DND-41 (cell line): ENCODE measurements at regions not wholly inside any gene's neighbourhood (a gene's known extent, or its start where the extent isn't known, plus 50 kb on each side); places are given as distances from the start of the nearest gene placed in this dataset.

ENCODE experiments used
- ATAC-seq: fragments of 200-7000 bp; cut with Tn5 transposase; 3 replicates; pipeline ENCODE4 v1.9.1; 2021; ENCODE audit warnings: low read depth; ENCODE audit not compliant: insufficient read depth
- DNase-seq: peaks from one replicate; pipeline ENCODE4 v3.0.0-alpha.2; 2020
- H2AFZ ChIP-seq: 2 replicates; pipeline ENCODE4 v1.6.0; 2012; ENCODE audit warnings: low read depth, low read length
- H3K27ac ChIP-seq: 2 replicates; pipeline ENCODE4 v1.5.1; 2012; ENCODE audit warnings: low read length, inconsistent platforms
- H3K27me3 ChIP-seq: fragments of 200-600 bp; sonication (generic); 2 replicates; pipeline ENCODE4 v1.6.0; 2012; ENCODE audit warnings: low read length, mild to moderate bottlenecking, inconsistent platforms; ENCODE audit not compliant: insufficient read depth, poor library complexity
- H3K36me3 ChIP-seq: 2 replicates; pipeline ENCODE4 v1.5.1; 2012; ENCODE audit warnings: low read length, inconsistent platforms; ENCODE audit not compliant: insufficient read depth
- H3K4me1 ChIP-seq: 2 replicates; pipeline ENCODE4 v1.5.1; 2012; ENCODE audit warnings: mild to moderate bottlenecking, low read length; ENCODE audit not compliant: insufficient read depth
- H3K4me2 ChIP-seq: 2 replicates; pipeline ENCODE4 v1.6.0; 2012; ENCODE audit warnings: mild to moderate bottlenecking, moderate library complexity, low read length, inconsistent platforms; ENCODE audit not compliant: insufficient read depth
- H3K4me3 ChIP-seq, 2 experiments: fragments of 200-600 bp in 1 of 2; shearing (Covaris generic) in 1 of 2; 2 replicates each; pipeline ENCODE4 v1.5.1; 2012 to 2016; ENCODE audit warnings: inconsistent platforms in 2 of 2, low read length in 2 of 2, mild to moderate bottlenecking in 2 of 2, low read depth in 1 of 2, moderate library complexity in 1 of 2
- H3K79me2 ChIP-seq: 2 replicates; pipeline ENCODE4 v1.6.0; 2012; ENCODE audit warnings: low read length, inconsistent platforms; ENCODE audit not compliant: insufficient read depth
- H3K9ac ChIP-seq: 2 replicates; pipeline ENCODE4 v1.6.0; 2012; ENCODE audit warnings: low read depth, mild to moderate bottlenecking, inconsistent platforms, low read length, moderate library complexity
- H3K9me3 ChIP-seq: 2 replicates; pipeline ENCODE4 v1.5.1; 2012; ENCODE audit warnings: low read length, moderate library complexity, mild to moderate bottlenecking, inconsistent platforms; ENCODE audit not compliant: insufficient read depth, severe bottlenecking
- H4K20me1 ChIP-seq: 2 replicates; pipeline ENCODE4 v1.6.0; 2012; ENCODE audit warnings: low read length; ENCODE audit not compliant: insufficient read depth
- EZH2 ChIP-seq: IDR thresholded peaks from 3 replicates; pipeline ENCODE4 v1.6.1; 2012; ENCODE audit warnings: borderline replicate concordance, low read depth, mild to moderate bottlenecking, moderate library complexity, low read length, inconsistent platforms; ENCODE audit not compliant: severe bottlenecking
- TF ChIP-seq, protein P1 (sequence below): IDR thresholded peaks from 2 replicates; pipeline ENCODE4 v1.5.1; 2012; ENCODE audit warnings: borderline replicate concordance, low read length, moderate library complexity, mild to moderate bottlenecking; ENCODE audit not compliant: poor library complexity, severe bottlenecking; ENCODE audit errors: extremely low read depth

GRCh38 chr4:108532738-108533137, 87.6 kb upstream of the RPL34 start:
- Histone ChIP-seq H3K4me1 (peaks cover 93% of the 10 kb centered on the region), H4K20me1 (no peaks in the 10 kb centered on the region), H3K4me3 (no peak overlapping the region), H2AFZ (no peak overlapping the region), H3K27me3 (no peaks in the 10 kb centered on the region), H3K9ac (no peak overlapping the region), H3K9me3 (no peaks in the 10 kb centered on the region), H3K4me2 (peak overlapping the region; percentile 47), H3K27ac (peak overlapping the region; percentile 80), H3K79me2 (no peaks in the 10 kb centered on the region), H3K36me3 (no peaks in the 10 kb centered on the region)
- no peak for TF ChIP-seq EZH2
- TF ChIP-seq, protein P1, sequence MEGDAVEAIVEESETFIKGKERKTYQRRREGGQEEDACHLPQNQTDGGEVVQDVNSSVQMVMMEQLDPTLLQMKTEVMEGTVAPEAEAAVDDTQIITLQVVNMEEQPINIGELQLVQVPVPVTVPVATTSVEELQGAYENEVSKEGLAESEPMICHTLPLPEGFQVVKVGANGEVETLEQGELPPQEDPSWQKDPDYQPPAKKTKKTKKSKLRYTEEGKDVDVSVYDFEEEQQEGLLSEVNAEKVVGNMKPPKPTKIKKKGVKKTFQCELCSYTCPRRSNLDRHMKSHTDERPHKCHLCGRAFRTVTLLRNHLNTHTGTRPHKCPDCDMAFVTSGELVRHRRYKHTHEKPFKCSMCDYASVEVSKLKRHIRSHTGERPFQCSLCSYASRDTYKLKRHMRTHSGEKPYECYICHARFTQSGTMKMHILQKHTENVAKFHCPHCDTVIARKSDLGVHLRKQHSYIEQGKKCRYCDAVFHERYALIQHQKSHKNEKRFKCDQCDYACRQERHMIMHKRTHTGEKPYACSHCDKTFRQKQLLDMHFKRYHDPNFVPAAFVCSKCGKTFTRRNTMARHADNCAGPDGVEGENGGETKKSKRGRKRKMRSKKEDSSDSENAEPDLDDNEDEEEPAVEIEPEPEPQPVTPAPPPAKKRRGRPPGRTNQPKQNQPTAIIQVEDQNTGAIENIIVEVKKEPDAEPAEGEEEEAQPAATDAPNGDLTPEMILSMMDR, result no peak
- DNase-seq, result no peak
- ATAC-seq, result no peak

DNA sequence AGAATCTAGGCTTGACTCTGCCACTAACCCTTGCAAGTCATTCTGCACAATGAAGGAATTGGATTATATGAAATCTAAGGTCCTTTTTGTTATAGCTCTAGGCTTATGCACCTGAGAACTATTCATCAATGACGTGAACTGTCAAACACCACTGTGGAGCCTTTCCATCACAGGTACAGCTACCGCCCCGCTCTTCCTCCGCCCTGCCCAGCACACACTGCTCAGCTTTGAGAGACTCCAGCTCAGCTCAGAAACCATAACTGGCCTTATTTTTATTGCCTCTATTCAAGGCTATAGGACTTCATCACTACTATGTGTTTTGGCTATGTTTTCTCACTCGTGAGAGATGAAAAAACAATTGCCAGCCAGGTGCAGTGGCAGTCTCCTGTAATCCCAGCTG, 88.2 kb upstream of the RPL34 start:
- Histone ChIP-seq H4K20me1 (no peaks in the 10 kb centered on the region), H3K9ac (no peak overlapping the region), H2AFZ (0 out of 2 replicates have a peak overlapping the region, but pooled peaks have one; percentile 7), H3K27me3 (no peaks in the 10 kb centered on the region), H3K4me1 (peaks cover 98% of the 10 kb centered on the region), H3K36me3 (no peaks in the 10 kb centered on the region), H3K27ac (peak overlapping the region; percentile 80), H3K9me3 (no peaks in the 10 kb centered on the region), H3K4me3 (no peak overlapping the region), H3K4me2 (no peak overlapping the region), H3K79me2 (no peaks in the 10 kb centered on the region)
- TF ChIP-seq EZH2, result no peak
- ATAC-seq (no peak), DNase-seq (no peak)

DNA sequence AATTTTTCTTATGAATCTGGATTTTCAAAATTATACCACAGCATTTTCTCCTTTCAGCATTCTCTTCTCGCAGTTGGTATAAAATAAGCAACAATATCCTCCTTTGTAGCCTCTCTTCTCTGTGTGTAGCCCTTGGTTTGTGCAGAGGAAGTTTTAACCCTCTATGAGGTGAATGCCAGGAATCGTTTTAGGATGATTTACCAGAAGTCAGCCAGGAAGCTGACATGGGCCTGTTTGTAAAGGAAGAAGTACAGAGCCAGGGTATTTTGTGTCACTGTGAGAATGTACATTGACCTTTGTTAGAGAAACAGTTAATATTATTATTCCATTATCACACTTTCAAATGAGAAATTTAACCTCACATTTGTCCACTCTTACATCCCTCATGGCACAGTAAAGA, 88.9 kb upstream of the RPL34 start:
- Histone ChIP-seq H3K27ac (peak overlapping the region; percentile 80), H3K36me3 (no peaks in the 10 kb centered on the region), H3K9ac (no peak overlapping the region), H4K20me1 (no peaks in the 10 kb centered on the region), H3K79me2 (no peaks in the 10 kb centered on the region), H2AFZ (peak overlapping the region; percentile 7; the same call in 1 of the 2 replicates), H3K4me1 (peaks cover 99% of the 10 kb centered on the region), H3K4me3 (no peak overlapping the region), H3K9me3 (no peaks in the 10 kb centered on the region), H3K4me2 (peak overlapping the region; percentile 6; the same call in 1 of the 2 replicates), H3K27me3 (no peaks in the 10 kb centered on the region)
- TF ChIP-seq, protein P1, result no peak
- TF ChIP-seq EZH2, result no peak
- no peak for DNase-seq
- peak; percentile 15; the same call in 1 of the 3 replicates for ATAC-seq

GRCh38 chr4:108529984-108530905, 90.1 kb upstream of the RPL34 start:
- Histone ChIP-seq H2AFZ (no peak overlapping the region), H3K4me3 (no peak overlapping the region), H3K27ac (peak overlapping the region; percentile 80), H3K9me3 (no peaks in the 10 kb centered on the region), H3K79me2 (no peaks in the 10 kb centered on the region), H3K36me3 (no peaks in the 10 kb centered on the region), H4K20me1 (no peaks in the 10 kb centered on the region), H3K4me1 (peaks cover 86% of the 10 kb centered on the region), H3K9ac (no peak overlapping the region), H3K27me3 (no peaks in the 10 kb centered on the region), H3K4me2 (no peak overlapping the region)
- TF ChIP-seq EZH2, result no peak
- TF ChIP-seq, protein P1, result no peak
- ATAC-seq, result no peak
- no peak for DNase-seq
